ENCODE measurements at regions not wholly inside any gene's neighbourhood (a gene's known extent, or its start where the extent isn't known, plus 50 kb on each side); places are given as distances from the start of the nearest gene placed in this dataset.

DNA sequence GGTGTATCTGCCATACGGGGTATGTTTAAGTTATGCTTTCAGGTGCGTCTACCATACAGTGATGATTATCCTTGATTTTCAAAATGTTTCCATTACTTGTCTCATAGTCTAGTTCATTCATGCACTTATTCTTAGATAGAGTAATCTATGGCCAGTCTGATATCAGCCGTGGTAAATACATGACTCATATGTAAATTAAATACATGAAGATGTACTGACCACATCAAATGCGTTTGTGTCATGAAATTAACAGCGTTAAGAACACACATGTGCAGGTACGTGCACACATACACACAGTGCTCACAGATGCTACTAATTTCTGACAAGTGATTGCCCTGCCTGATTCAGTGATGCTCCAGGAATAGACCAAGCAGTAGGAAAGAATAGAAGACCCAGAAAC lies 75.2 kb upstream of the EXOC1L start:
- no peaks in the 10 kb centered on the region for H3K27me3 ChIP-seq (ENCODE audit: control insufficient read depth, insufficient read depth, low read length)
- no peak for DNase-seq (ENCODE audit: low read depth, low spot score)
- CTCF ChIA-PET: interaction anchor here (0.9 kb wide), 1 partner anchor 38 kb away, joined by 3 read pairs; no protein-coding TSS in a partner anchor
- no peak overlapping the region for H3K27ac ChIP-seq (ENCODE audit: low read depth, low read length)
- TF ChIP-seq, protein P1, sequence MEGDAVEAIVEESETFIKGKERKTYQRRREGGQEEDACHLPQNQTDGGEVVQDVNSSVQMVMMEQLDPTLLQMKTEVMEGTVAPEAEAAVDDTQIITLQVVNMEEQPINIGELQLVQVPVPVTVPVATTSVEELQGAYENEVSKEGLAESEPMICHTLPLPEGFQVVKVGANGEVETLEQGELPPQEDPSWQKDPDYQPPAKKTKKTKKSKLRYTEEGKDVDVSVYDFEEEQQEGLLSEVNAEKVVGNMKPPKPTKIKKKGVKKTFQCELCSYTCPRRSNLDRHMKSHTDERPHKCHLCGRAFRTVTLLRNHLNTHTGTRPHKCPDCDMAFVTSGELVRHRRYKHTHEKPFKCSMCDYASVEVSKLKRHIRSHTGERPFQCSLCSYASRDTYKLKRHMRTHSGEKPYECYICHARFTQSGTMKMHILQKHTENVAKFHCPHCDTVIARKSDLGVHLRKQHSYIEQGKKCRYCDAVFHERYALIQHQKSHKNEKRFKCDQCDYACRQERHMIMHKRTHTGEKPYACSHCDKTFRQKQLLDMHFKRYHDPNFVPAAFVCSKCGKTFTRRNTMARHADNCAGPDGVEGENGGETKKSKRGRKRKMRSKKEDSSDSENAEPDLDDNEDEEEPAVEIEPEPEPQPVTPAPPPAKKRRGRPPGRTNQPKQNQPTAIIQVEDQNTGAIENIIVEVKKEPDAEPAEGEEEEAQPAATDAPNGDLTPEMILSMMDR (IDR thresholded peaks at IDR 0.05; ENCODE audit: low read depth, low read length): no peak
- no peak overlapping the region for H3K4me3 ChIP-seq (ENCODE audit: low read depth, low read length)
- H3K9me3 ChIP-seq (ENCODE audit: control insufficient read depth, insufficient read depth, low read length): no peaks in the 10 kb centered on the region
- POLR2A ChIA-PET: no interaction called here

DNA sequence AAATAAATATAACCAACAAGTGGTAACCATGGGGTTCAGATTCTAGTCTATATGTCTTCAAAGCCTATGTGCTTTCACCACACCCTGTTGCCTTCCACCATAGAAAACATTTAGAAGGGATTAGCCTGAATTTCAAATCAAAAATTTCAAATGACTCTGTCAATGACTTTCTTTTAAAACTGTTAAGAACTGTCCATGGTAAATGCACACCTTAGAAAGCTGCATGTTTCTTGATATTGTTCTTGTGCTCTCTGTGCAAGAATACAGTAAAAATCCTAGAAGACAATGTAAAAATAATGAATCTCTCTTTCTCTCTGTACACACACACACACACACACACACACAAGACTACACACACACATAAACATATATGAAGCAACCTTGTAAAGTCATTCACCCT lies 74.6 kb upstream of the EXOC1L start:
- H3K27ac ChIP-seq (ENCODE audit: low read depth, low read length): no peak overlapping the region
- no peaks in the 10 kb centered on the region for H3K27me3 ChIP-seq (ENCODE audit: control insufficient read depth, insufficient read depth, low read length)
- ChIA-PET POLR2A (no interaction called here), CTCF (no interaction called here)
- TF ChIP-seq, protein P1 (IDR thresholded peaks at IDR 0.05; ENCODE audit: low read depth, low read length): no peak
- H3K4me3 ChIP-seq (ENCODE audit: low read depth, low read length): no peak overlapping the region
- no peak for DNase-seq (ENCODE audit: low read depth, low spot score)
- H3K9me3 ChIP-seq (ENCODE audit: control insufficient read depth, insufficient read depth, low read length): no peaks in the 10 kb centered on the region

DNA sequence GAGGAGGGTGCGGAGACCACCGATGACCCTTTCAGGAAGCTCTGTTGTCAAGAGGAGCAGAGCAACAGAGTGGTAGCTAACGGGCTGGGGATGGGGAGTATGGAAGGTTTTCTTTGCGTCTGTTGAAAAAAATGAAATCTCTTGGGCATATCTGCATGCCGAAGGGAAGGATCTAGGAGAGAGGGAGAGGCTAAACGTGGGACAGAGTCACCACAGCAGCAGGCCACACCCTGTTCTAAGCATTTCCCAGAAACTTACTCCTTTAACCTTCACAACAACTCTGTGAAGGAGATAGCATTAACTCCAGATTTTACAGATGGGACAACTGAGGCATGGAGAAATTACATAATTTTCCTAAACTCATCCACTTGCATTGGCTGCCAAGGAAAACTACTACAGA lies 71.8 kb upstream of the EXOC1L start:
- CTCF ChIA-PET: no interaction called here
- no peak overlapping the region for H3K4me3 ChIP-seq (ENCODE audit: low read depth, low read length)
- DNase-seq (ENCODE audit: low read depth, low spot score): no peak
- POLR2A ChIA-PET: no interaction called here
- H3K27ac ChIP-seq (ENCODE audit: low read depth, low read length): no peak overlapping the region
- no peaks in the 10 kb centered on the region for H3K27me3 ChIP-seq (ENCODE audit: control insufficient read depth, insufficient read depth, low read length)
- H3K9me3 ChIP-seq (ENCODE audit: control insufficient read depth, insufficient read depth, low read length): no peaks in the 10 kb centered on the region
- TF ChIP-seq, protein P1 (IDR thresholded peaks at IDR 0.05; ENCODE audit: low read depth, low read length): no peak

DNA sequence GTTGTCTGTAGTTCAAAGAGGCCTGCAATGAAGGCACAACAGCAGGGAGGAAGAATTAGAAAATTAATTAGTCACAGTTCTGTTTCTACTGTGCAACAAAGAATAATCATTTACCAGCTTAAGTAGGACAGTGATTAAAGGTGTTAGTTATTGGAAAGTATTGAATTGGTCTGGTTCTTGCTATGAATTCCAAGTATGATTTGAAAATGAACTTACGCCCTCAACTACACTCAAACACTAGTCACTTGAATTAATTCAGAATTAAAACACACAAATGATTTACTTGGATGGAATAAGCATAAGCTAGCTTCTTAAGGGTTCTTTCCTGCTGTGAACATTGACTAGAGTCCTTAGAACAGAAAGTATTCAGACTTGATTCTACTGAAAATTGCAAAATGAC lies 69.9 kb upstream of the EXOC1L start:
- Histone ChIP-seq H3K9me3 (ENCODE audit: control insufficient read depth, insufficient read depth, low read length) (no peaks in the 10 kb centered on the region), H3K27me3 (ENCODE audit: control insufficient read depth, insufficient read depth, low read length) (no peaks in the 10 kb centered on the region), H3K4me3 (ENCODE audit: low read depth, low read length) (no peak overlapping the region), H3K27ac (ENCODE audit: low read depth, low read length) (no peak overlapping the region)
- no peak for DNase-seq (ENCODE audit: low read depth, low spot score)
- POLR2A ChIA-PET: no interaction called here
- TF ChIP-seq, protein P1 (IDR thresholded peaks at IDR 0.05; ENCODE audit: low read depth, low read length): no peak
- CTCF ChIA-PET: no interaction called here

DNA sequence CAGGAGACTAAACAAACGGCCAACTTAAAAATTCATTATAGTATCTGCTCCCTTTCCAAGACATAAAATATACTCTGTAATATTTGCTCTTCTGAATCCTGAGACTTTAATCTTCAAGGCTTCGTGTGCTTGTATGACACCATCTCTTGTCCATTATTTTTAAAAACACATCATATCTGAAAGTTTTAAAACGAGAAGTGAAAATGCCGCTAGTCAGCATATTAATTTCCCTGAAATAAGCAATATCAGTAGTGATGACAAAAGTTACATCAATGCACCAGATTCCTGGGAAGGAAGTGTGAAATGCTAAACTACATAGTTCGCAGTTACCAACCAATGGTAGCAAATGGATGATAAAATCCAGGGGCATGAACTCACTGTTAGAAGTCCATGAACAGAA lies 66.8 kb upstream of the EXOC1L start:
- no peak for DNase-seq (ENCODE audit: low read depth, low spot score)
- H3K4me3 ChIP-seq (ENCODE audit: low read depth, low read length): no peak overlapping the region
- CTCF ChIA-PET: no interaction called here

More for the DNA sequence above, 66.8 kb upstream of the EXOC1L start:
- TF ChIP-seq, protein P1 (IDR thresholded peaks at IDR 0.05; ENCODE audit: low read depth, low read length): no peak
- POLR2A ChIA-PET: no interaction called here
- Histone ChIP-seq H3K27me3 (ENCODE audit: control insufficient read depth, insufficient read depth, low read length) (no peaks in the 10 kb centered on the region), H3K9me3 (ENCODE audit: control insufficient read depth, insufficient read depth, low read length) (no peaks in the 10 kb centered on the region), H3K27ac (ENCODE audit: low read depth, low read length) (no peak overlapping the region)
